RWPE2 (cell line): ENCODE measurements at regions not wholly inside any gene's neighbourhood (a gene's known extent, or its start where the extent isn't known, plus 50 kb on each side); places are given as distances from the start of the nearest gene placed in this dataset.

Experiments
- ATAC-seq: fragments of 200-7000 bp; cut with Tn5 transposase; 3 replicates; pipeline ENCODE4 v1.9.1; 2021; ENCODE audit warnings: low read depth
- DNase-seq: peaks from one replicate; pipeline ENCODE4 v3.0.0-alpha.2; 2020; ENCODE audit warnings: low spot score
- H3K27ac ChIP-seq: fragments of 450-650 bp; 2 replicates; pipeline ENCODE4 v1.5.1; 2017; ENCODE audit warnings: mild to moderate bottlenecking; ENCODE audit not compliant: poor library complexity, severe bottlenecking
- H3K27me3 ChIP-seq: fragments of 250-450 bp; sonication (Bioruptor Pico); 2 replicates; pipeline ENCODE4 v1.5.1; 2021; ENCODE audit warnings: mild to moderate bottlenecking, moderate library complexity; ENCODE audit not compliant: insufficient read depth, poor library complexity, severe bottlenecking
- H3K36me3 ChIP-seq: fragments of 250-450 bp; sonication (Bioruptor Pico); 2 replicates; pipeline ENCODE4 v1.5.1; 2020; ENCODE audit warnings: low read depth, mild to moderate bottlenecking, moderate library complexity
- H3K4me1 ChIP-seq: fragments of 250-450 bp; sonication (Bioruptor Pico); 2 replicates; pipeline ENCODE4 v1.5.1; 2021; ENCODE audit warnings: mild to moderate bottlenecking, moderate library complexity; ENCODE audit not compliant: insufficient read depth, poor library complexity, severe bottlenecking
- H3K4me3 ChIP-seq: fragments of 250-450 bp; sonication (Bioruptor Pico); 2 replicates; pipeline ENCODE4 v1.5.1; 2021; ENCODE audit warnings: mild to moderate bottlenecking, moderate library complexity; ENCODE audit not compliant: severe bottlenecking
- H3K9me3 ChIP-seq: fragments of 250-450 bp; sonication (Bioruptor Pico); 2 replicates; pipeline ENCODE4 v1.5.1; 2021; ENCODE audit warnings: mild to moderate bottlenecking, moderate library complexity; ENCODE audit not compliant: severe bottlenecking
- TF ChIP-seq, protein P1 (sequence below): fragments of 450-650 bp; IDR thresholded peaks from one replicate; pipeline ENCODE4 v1.5.1; 2017; ENCODE audit warnings: mild to moderate bottlenecking, moderate library complexity; ENCODE audit not compliant: poor library complexity, severe bottlenecking

DNA sequence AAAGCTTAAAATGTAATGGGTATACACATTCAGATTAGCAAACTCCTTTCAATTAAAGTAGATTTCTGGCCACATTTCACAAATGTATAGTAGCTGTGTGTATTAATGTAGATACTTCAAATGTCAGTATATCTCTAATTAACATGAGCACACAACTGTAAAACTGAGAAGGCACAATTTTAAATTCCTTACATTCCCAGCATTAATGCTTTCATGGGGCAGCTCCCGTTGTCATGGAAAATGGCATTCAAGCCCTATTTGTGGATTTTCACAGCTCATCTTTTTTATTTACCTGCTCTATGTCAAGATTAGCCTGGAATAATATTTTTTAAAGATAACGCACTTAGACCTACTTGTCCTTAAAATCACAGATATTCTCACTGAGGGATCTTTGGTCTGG lies 113.6 kb upstream of the SOX6 start:
- Histone ChIP-seq H3K9me3 (no peaks in the 10 kb centered on the region), H3K27ac (no peak overlapping the region), H3K27me3 (no peaks in the 10 kb centered on the region), H3K4me1 (no peaks in the 10 kb centered on the region), H3K4me3 (no peak overlapping the region), H3K36me3 (no peaks in the 10 kb centered on the region)
- TF ChIP-seq, protein P1, sequence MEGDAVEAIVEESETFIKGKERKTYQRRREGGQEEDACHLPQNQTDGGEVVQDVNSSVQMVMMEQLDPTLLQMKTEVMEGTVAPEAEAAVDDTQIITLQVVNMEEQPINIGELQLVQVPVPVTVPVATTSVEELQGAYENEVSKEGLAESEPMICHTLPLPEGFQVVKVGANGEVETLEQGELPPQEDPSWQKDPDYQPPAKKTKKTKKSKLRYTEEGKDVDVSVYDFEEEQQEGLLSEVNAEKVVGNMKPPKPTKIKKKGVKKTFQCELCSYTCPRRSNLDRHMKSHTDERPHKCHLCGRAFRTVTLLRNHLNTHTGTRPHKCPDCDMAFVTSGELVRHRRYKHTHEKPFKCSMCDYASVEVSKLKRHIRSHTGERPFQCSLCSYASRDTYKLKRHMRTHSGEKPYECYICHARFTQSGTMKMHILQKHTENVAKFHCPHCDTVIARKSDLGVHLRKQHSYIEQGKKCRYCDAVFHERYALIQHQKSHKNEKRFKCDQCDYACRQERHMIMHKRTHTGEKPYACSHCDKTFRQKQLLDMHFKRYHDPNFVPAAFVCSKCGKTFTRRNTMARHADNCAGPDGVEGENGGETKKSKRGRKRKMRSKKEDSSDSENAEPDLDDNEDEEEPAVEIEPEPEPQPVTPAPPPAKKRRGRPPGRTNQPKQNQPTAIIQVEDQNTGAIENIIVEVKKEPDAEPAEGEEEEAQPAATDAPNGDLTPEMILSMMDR: no peak
- DNase-seq (no peak), ATAC-seq (no peak)

DNA sequence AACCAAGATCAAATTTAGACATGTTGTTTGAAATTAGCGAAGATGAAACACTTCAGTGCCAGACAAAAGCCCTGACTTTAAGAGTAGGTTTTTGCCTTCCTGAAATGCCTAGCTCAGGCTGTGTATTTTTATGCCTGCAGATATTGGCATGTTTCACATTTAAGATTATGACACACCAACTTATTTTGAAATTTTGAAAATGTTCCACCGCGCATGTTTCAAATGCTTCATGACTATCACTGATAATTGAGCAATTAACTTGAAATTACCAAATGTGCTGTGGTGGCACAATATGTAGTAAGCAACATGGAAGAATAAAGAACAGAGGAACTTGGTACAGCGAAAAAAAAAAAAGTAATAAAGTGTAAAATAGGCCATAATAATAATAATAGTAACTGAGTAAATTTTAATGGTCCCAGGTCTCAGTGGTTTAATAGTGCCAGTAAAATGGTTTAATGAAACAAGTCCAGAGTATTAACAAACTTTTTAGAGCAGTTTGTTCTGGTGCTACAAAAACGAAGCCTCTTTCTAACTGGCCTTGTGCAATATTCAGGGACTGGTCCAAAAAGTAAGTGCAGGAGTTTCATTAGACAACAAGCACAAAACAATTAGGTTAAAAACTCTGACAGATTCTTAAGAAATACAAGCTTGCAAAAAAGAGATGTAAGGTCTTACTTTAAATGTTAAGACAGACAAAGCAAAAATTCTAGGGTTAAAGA lies 112.5 kb upstream of the SOX6 start:
- H3K36me3 ChIP-seq: no peaks in the 10 kb centered on the region
- no peak overlapping the region for H3K4me3 ChIP-seq
- no peaks in the 10 kb centered on the region for H3K9me3 ChIP-seq
- no peak overlapping the region for H3K27ac ChIP-seq
- ATAC-seq (no peak), DNase-seq (no peak)
- no peaks in the 10 kb centered on the region for H3K4me1 ChIP-seq
- H3K27me3 ChIP-seq: peaks cover under 1% of the 10 kb centered on the region
- TF ChIP-seq, protein P1: no peak

DNA sequence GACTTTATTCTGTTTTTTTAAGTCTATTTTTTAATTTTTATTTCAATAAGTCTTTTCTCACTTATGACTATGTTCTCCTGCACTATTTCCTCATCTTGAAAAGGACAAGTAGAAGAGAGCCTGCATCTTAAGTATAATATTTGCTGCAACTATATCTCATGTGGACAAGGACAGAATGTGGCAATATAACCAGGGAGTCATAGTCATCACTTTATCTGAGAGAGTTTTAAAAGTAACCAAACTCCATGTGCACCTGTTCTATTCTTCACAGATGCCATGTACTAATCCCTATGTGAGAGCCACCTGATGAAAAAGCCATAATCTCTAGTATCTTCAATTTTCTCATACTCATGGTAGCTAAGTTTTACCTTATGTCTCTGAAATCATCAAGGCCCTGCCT lies 104.2 kb upstream of the SOX6 start:
- no peak overlapping the region for H3K27ac ChIP-seq
- H3K4me1 ChIP-seq: no peaks in the 10 kb centered on the region
- no peak for DNase-seq
- H3K9me3 ChIP-seq: no peaks in the 10 kb centered on the region
- H3K27me3 ChIP-seq: peaks cover 5% of the 10 kb centered on the region
- no peak for ATAC-seq
- TF ChIP-seq, protein P1: no peak
- no peaks in the 10 kb centered on the region for H3K36me3 ChIP-seq
- no peak overlapping the region for H3K4me3 ChIP-seq

DNA sequence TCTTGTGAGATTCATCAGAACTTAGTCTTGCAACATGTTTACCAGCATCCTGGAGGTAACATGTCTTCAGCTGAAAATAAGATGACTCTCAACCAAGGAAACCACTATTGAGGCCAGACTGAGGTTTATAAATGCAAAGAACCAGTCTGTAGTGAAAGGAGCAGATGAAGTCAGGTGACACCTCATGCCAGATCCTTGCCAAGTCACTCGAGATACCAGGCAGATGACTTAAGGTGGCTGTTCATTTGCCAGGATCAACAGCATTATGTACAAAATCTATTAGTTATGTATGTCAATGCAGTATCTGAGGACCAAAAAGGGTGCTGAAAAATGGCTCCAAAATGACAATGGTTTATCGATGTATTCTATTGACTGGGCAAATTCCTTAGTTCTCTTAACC lies 100.0 kb upstream of the SOX6 start:
- ATAC-seq (no peak), DNase-seq (no peak)
- no peaks in the 10 kb centered on the region for H3K9me3 ChIP-seq
- no peaks in the 10 kb centered on the region for H3K36me3 ChIP-seq
- TF ChIP-seq, protein P1: no peak
- no peak overlapping the region for H3K4me3 ChIP-seq
- H3K4me1 ChIP-seq: no peaks in the 10 kb centered on the region
- H3K27me3 ChIP-seq: no peaks in the 10 kb centered on the region
- no peak overlapping the region for H3K27ac ChIP-seq

DNA sequence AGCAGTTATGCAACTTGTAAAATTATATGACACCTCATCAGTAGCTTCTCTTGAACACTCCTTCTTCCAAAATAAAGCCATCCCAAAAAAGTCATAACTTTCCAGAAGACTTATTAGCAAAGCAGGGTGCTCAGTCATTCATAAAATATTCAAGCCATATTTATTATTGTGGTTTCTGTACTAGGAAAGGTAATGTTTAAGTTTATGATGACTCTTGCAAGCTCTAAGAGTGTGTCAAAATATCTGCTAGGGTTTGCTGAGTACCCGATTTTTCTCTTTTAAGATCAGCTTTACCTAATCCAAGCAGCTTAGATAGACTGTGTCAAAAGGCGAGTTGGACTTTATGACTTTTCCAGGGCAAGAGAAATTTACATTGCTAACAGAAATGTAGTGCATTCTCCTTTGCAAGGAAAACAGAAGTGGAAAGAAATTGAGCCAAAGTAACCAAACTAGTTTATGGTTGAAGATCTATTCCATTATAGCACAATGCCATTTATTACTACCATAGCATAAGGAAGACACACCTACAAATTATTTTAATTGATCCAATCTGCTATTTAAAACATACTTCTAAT lies 98.0 kb upstream of the SOX6 start:
- TF ChIP-seq, protein P1: no peak
- no peaks in the 10 kb centered on the region for H3K9me3 ChIP-seq
- no peaks in the 10 kb centered on the region for H3K27me3 ChIP-seq
- no peaks in the 10 kb centered on the region for H3K4me1 ChIP-seq
- no peak overlapping the region for H3K27ac ChIP-seq
- no peaks in the 10 kb centered on the region for H3K36me3 ChIP-seq
- no peak overlapping the region for H3K4me3 ChIP-seq
- no peak for ATAC-seq
- no peak for DNase-seq
